Smooth muscle cell (in vitro differentiated cells): ENCODE measurements at regions not wholly inside any gene's neighbourhood (a gene's known extent, or its start where the extent isn't known, plus 50 kb on each side); places are given as distances from the start of the nearest gene placed in this dataset.

Experiments
- DNase-seq: peaks from one replicate; lab custom pipeline; 2025; ENCODE audit not compliant: unreplicated experiment; lab: John Stamatoyannopoulos, UW
- H2AFZ ChIP-seq: fragments of 200-600 bp; sonication (generic); 2 replicates; pipeline ENCODE4 v1.6.0; 2016; ENCODE audit warnings: antibody characterized with exemption, low read depth, mild to moderate bottlenecking
- H3F3A ChIP-seq: fragments of 200-600 bp; sonication (generic); 2 replicates; pipeline ENCODE4 v1.6.0; 2017; ENCODE audit warnings: antibody characterized with exemption, low read depth
- H3K27ac ChIP-seq: fragments of 200-600 bp; sonication (generic); 2 replicates; pipeline ENCODE4 v1.5.1; 2016; ENCODE audit warnings: low read depth, mild to moderate bottlenecking
- H3K27me3 ChIP-seq: fragments of 200-600 bp; sonication (generic); 2 replicates; pipeline ENCODE4 v1.6.1; 2016; ENCODE audit warnings: low read depth, mild to moderate bottlenecking
- H3K36me3 ChIP-seq: fragments of 200-600 bp; sonication (generic); 2 replicates; pipeline ENCODE4 v1.5.1; 2016; ENCODE audit warnings: low read depth
- H3K4me1 ChIP-seq: fragments of 200-600 bp; sonication (generic); 2 replicates; pipeline ENCODE4 v1.5.1; 2016; ENCODE audit warnings: low read depth
- H3K4me2 ChIP-seq: fragments of 200-600 bp; sonication (generic); 2 replicates; pipeline ENCODE4 v1.6.0; 2016; ENCODE audit warnings: mild to moderate bottlenecking
- H3K4me3 ChIP-seq: fragments of 200-600 bp; sonication (generic); 2 replicates; pipeline ENCODE4 v1.5.1; 2016; ENCODE audit warnings: mild to moderate bottlenecking
- H3K79me2 ChIP-seq: fragments of 200-600 bp; sonication (generic); 2 replicates; pipeline ENCODE4 v1.6.0; 2016; ENCODE audit warnings: low read depth, mild to moderate bottlenecking
- H3K9ac ChIP-seq: fragments of 200-600 bp; sonication (generic); 2 replicates; pipeline ENCODE4 v1.6.0; 2016; ENCODE audit warnings: low read depth
- H3K9me3 ChIP-seq: fragments of 200-600 bp; sonication (generic); replicated peaks from 2 replicates; pipeline ENCODE4 v1.5.1; 2016; ENCODE audit warnings: low read depth
- H4K20me1 ChIP-seq: fragments of 200-600 bp; sonication (generic); 2 replicates; pipeline ENCODE4 v1.6.0; 2016; ENCODE audit warnings: low read depth
- WGBS: methylation state at CpG from one replicate; pipeline ENCODE4 v1.1.7; 2016; ENCODE audit warnings: low lambda C conversion rate; 5-methylcytosine and 5-hydroxymethylcytosine counted together
- TF ChIP-seq, protein P1 (sequence below): fragments of 200-600 bp; sonication (generic); IDR thresholded peaks from 2 replicates; pipeline ENCODE4 v1.5.1; 2017; ENCODE audit warnings: borderline replicate concordance, mild to moderate bottlenecking, antibody characterized with exemption; ENCODE audit not compliant: insufficient read depth, poor library complexity, severe bottlenecking

DNA sequence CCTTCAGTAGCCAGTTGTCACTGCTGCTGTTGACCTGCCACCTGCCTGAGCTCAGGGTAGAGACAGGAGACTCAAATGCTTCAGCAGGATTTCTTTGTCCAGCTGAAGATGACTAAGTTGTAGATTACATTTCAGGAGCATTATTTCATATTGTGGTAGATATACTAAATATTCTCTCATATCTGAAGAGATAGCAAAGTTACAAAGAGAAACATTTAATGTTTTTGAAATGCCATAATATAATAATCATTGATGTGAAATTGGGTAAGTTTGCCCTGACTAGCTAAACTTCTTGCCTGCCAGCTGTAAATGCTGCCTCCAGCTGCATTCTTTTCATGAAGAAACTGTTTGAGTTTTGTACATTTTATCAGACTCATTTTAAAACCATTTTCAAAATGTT is 247.6 kb upstream of the CNKSR2 start:
- Histone ChIP-seq H2AFZ (no peak overlapping the region), H3K79me2 (no peaks in the 10 kb centered on the region), H3F3A (no peaks in the 10 kb centered on the region), H3K4me2 (no peak overlapping the region), H3K4me1 (no peaks in the 10 kb centered on the region), H4K20me1 (no peaks in the 10 kb centered on the region), H3K36me3 (no peaks in the 10 kb centered on the region), H3K9ac (no peak overlapping the region), H3K9me3 (no peaks in the 10 kb centered on the region), H3K27ac (no peak overlapping the region), H3K27me3 (no peaks in the 10 kb centered on the region), H3K4me3 (no peak overlapping the region)
- DNase-seq, result no peak
- TF ChIP-seq, protein P1, sequence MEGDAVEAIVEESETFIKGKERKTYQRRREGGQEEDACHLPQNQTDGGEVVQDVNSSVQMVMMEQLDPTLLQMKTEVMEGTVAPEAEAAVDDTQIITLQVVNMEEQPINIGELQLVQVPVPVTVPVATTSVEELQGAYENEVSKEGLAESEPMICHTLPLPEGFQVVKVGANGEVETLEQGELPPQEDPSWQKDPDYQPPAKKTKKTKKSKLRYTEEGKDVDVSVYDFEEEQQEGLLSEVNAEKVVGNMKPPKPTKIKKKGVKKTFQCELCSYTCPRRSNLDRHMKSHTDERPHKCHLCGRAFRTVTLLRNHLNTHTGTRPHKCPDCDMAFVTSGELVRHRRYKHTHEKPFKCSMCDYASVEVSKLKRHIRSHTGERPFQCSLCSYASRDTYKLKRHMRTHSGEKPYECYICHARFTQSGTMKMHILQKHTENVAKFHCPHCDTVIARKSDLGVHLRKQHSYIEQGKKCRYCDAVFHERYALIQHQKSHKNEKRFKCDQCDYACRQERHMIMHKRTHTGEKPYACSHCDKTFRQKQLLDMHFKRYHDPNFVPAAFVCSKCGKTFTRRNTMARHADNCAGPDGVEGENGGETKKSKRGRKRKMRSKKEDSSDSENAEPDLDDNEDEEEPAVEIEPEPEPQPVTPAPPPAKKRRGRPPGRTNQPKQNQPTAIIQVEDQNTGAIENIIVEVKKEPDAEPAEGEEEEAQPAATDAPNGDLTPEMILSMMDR, result no peak

DNA sequence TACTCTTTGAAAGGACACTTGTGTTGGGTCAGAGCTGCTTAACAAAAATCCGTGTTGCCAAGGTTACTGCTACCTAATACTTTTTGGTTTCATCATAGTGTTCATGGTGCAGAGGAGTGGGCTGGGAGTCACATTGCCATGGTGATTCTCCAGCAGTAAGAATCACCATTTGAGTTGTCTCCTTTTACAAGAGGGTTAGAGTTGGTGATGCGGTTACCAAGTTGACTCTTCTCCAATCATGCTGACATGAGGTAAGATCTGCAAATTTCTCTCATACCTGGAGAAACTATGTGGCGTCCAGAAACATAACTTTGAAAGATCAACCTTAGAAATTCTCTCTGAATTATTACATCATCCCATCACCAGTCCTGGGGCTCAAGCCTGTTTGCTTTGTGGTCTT is 242.9 kb upstream of the CNKSR2 start:
- Histone ChIP-seq H3K9me3 (no peaks in the 10 kb centered on the region), H3F3A (no peaks in the 10 kb centered on the region), H3K79me2 (no peaks in the 10 kb centered on the region), H3K4me3 (no peak overlapping the region), H2AFZ (no peak overlapping the region), H3K4me2 (no peak overlapping the region), H3K9ac (no peak overlapping the region), H3K27ac (no peak overlapping the region), H3K36me3 (no peaks in the 10 kb centered on the region), H4K20me1 (no peaks in the 10 kb centered on the region), H3K4me1 (no peaks in the 10 kb centered on the region), H3K27me3 (no peaks in the 10 kb centered on the region)
- TF ChIP-seq, protein P1, result no peak
- no peak for DNase-seq
- WGBS, result 66% methylated on average over 3 of the region's 3 CpGs

DNA sequence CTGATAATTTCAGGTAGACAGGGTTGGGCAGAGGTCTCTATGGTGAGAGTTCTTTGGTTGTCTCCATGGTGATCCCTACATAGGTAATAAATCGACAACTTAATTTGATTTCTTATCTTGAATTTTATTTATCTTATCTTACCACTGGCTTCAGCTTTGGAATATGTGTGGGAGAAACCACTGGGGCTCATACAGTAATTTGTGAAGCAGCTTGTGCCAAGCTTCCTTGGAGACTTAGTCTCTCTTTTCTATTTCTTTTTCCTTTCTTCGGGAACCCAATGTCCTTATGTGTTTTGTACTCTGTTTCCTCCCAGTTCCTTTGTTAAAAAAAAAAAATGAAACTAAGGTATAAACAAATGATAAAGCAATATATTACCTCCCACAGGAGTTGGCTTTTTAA is 242.4 kb upstream of the CNKSR2 start:
- H3K4me1 ChIP-seq, result no peaks in the 10 kb centered on the region
- H4K20me1 ChIP-seq, result no peaks in the 10 kb centered on the region
- H2AFZ ChIP-seq, result no peak overlapping the region
- H3K4me2 ChIP-seq, result no peak overlapping the region
- H3K27me3 ChIP-seq, result no peaks in the 10 kb centered on the region
- H3K27ac ChIP-seq, result peak overlapping the region; percentile 38
- DNase-seq, result no peak
- H3K79me2 ChIP-seq, result no peaks in the 10 kb centered on the region
- no peaks in the 10 kb centered on the region for H3K9me3 ChIP-seq
- H3F3A ChIP-seq, result no peaks in the 10 kb centered on the region
- H3K4me3 ChIP-seq, result no peak overlapping the region
- no peaks in the 10 kb centered on the region for H3K36me3 ChIP-seq
- TF ChIP-seq, protein P1, result no peak
- no peak overlapping the region for H3K9ac ChIP-seq
- 89% methylated on average over 2 of the region's 2 CpGs for WGBS

DNA sequence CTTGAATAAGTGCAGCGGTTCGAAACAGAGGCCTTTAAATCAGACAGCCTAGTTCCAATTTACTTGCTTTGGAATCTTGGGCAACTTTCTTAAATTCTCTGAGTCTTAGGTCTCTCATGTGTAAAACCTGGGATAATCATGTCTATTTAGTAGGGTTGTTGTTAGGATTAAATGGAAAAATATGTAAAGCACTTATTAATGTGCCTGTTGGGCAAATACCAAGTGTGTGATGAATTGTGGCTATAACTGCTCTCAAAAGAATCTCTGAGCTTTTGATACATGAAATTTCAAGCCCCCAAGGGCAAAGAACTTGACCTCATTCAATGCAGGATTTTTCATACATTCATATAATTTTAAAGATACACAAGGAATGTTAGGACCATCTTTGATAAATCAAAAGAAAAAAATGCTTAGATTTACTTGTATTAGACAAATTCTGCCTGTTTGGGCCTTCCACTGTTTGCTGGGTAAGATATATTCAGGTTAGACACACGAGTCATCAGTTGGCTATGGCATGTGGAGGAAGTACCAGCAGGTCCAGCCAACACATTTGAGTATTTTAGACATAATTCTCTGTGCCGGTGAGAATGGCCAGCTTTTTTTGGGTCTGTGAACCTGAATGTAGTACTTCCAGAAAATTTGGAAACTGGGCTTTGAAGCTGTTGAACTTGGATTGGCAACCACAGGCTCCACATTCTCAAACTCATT is 241.4 kb upstream of the CNKSR2 start:
- 75% methylated on average over 4 of the region's 4 CpGs for WGBS
- Histone ChIP-seq H3K9ac (no peak overlapping the region), H3K27me3 (no peaks in the 10 kb centered on the region), H3K27ac (peak overlapping the region; percentile 38), H2AFZ (no peak overlapping the region), H3F3A (no peaks in the 10 kb centered on the region), H3K4me2 (no peak overlapping the region), H3K4me3 (no peak overlapping the region), H3K9me3 (no peaks in the 10 kb centered on the region), H3K36me3 (no peaks in the 10 kb centered on the region), H3K79me2 (no peaks in the 10 kb centered on the region), H3K4me1 (no peaks in the 10 kb centered on the region), H4K20me1 (no peaks in the 10 kb centered on the region)
- no peak for DNase-seq
- TF ChIP-seq, protein P1, result no peak
